ENCODE measurements at regions not wholly inside any gene's neighbourhood (a gene's known extent, or its start where the extent isn't known, plus 50 kb on each side); places are given as distances from the start of the nearest gene placed in this dataset.

- H3K4me2 ChIP-seq (ENCODE audit: control insufficient read depth, insufficient read depth), result no peak overlapping the region
- SMC1A ChIA-PET (ENCODE audit: uncharacterized antibody, unreplicated experiment), result no interaction called here
- no peaks in the 10 kb centered on the region for H3K36me3 ChIP-seq (ENCODE audit: control insufficient read depth in 2 of 2, insufficient read depth in 2 of 2, low read length in 1 of 2)
- H3K9ac ChIP-seq (ENCODE audit: control insufficient read depth, insufficient read depth, low read length), result no peak overlapping the region
- H3K4me3 ChIP-seq, result no peak overlapping the region
- RAD21 ChIA-PET (ENCODE audit: unreplicated experiment), result no interaction called here
- no peaks in the 10 kb centered on the region for H3K9me3 ChIP-seq (replicated peaks; ENCODE audit: control insufficient read depth, insufficient read depth, low read length)
- no peaks in the 10 kb centered on the region for H3K4me1 ChIP-seq (ENCODE audit: control insufficient read depth, insufficient read depth, low read length)
- no peak overlapping the region for H3K27ac ChIP-seq (ENCODE audit: control insufficient read depth, insufficient read depth)
- no peak overlapping the region for H2AFZ ChIP-seq (ENCODE audit: control insufficient read depth, low read depth, low read length)
- in situ Hi-C loops (cut with MboI), result no loop called here
- FAIRE-seq (no peak), DNase-seq (ENCODE audit: low read depth, low spot score) (no peak), ATAC-seq (no peak)
- intact Hi-C loops (cut with micrococcal nuclease; ENCODE audit: unreplicated experiment), result no loop called here
- H3K79me2 ChIP-seq (ENCODE audit: control insufficient read depth, insufficient read depth, low read length), result no peaks in the 10 kb centered on the region
- CTCF ChIA-PET, result no interaction called here
- H3K27me3 ChIP-seq (replicated peaks in 1 of 2; ENCODE audit: control insufficient read depth in 2 of 2, insufficient read depth in 2 of 2, low read length in 1 of 2), result no peaks in the 10 kb centered on the region; a peak in 1 of 4 replicates
- TF ChIP-seq STAT1 (conservative IDR thresholded peaks at IDR 0.05) (no peak), RFX5 (IDR thresholded peaks at IDR 0.05; ENCODE audit: low read depth, low read length) (no peak), NR2C1 (IDR thresholded peaks at IDR 0.05) (no peak), NFYB (IDR thresholded peaks at IDR 0.05; ENCODE audit: insufficient read depth, low read depth, low read length) (no peak), KDM1A (IDR thresholded peaks at IDR 0.05; ENCODE audit: borderline replicate concordance) (no peak), MEF2B (IDR thresholded peaks at IDR 0.05; ENCODE audit: partially characterized antibody, poor library complexity, severe bottlenecking) (no peak), GATAD2B (conservative IDR thresholded peaks at IDR 0.05; ENCODE audit: low read depth) (no peak), SPI1 (IDR thresholded peaks at IDR 0.05; ENCODE audit: borderline replicate concordance, insufficient read depth, low read depth, low read length) (no peak)
- H4K20me1 ChIP-seq (ENCODE audit: control insufficient read depth, insufficient read depth), result no peaks in the 10 kb centered on the region
- POLR2A ChIA-PET, result no interaction called here
- WGBS (ENCODE audit: insufficient coverage, insufficient replicate concordance, low lambda C conversion rate, missing lambda C conversion rate), result 36% methylated on average over 3 of the region's 3 CpGs
- no TSS peak for BruUV-seq (replicated peaks)
These were observed 295.2 kb upstream of the SNX7 start for GRCh38 chr1:98366343-98366742.

- Histone ChIP-seq H3K79me2 (ENCODE audit: control insufficient read depth, insufficient read depth, low read length) (no peaks in the 10 kb centered on the region), H3K27me3 (replicated peaks in 1 of 2; ENCODE audit: control insufficient read depth in 2 of 2, insufficient read depth in 2 of 2, low read length in 1 of 2) (no peaks in the 10 kb centered on the region; a peak in 1 of 4 replicates), H4K20me1 (ENCODE audit: control insufficient read depth, insufficient read depth) (no peaks in the 10 kb centered on the region), H3K4me2 (ENCODE audit: control insufficient read depth, insufficient read depth) (no peak overlapping the region), H3K4me1 (ENCODE audit: control insufficient read depth, insufficient read depth, low read length) (no peaks in the 10 kb centered on the region), H3K36me3 (ENCODE audit: control insufficient read depth in 2 of 2, insufficient read depth in 2 of 2, low read length in 1 of 2) (no peaks in the 10 kb centered on the region), H3K4me3 (no peak overlapping the region), H3K9ac (ENCODE audit: control insufficient read depth, insufficient read depth, low read length) (no peak overlapping the region), H2AFZ (ENCODE audit: control insufficient read depth, low read depth, low read length) (no peak overlapping the region), H3K27ac (ENCODE audit: control insufficient read depth, insufficient read depth) (no peak overlapping the region), H3K9me3 (replicated peaks; ENCODE audit: control insufficient read depth, insufficient read depth, low read length) (no peaks in the 10 kb centered on the region)
- POLR2A ChIA-PET, result no interaction called here
- DNase-seq (ENCODE audit: low read depth, low spot score) (no peak), ATAC-seq (no peak), FAIRE-seq (no peak)
- no TSS peak for BruUV-seq (replicated peaks)
- CTCF ChIA-PET, result no interaction called here
- SMC1A ChIA-PET (ENCODE audit: uncharacterized antibody, unreplicated experiment), result no interaction called here
- 5% methylated on average over 1 of the region's 1 CpG for WGBS (ENCODE audit: insufficient coverage, insufficient replicate concordance, low lambda C conversion rate, missing lambda C conversion rate)
- intact Hi-C loops (cut with micrococcal nuclease; ENCODE audit: unreplicated experiment) (no loop called here), in situ Hi-C loops (cut with MboI) (no loop called here)
- RAD21 ChIA-PET (ENCODE audit: unreplicated experiment), result no interaction called here
- no peak for TF ChIP-seq MXI1 (IDR thresholded peaks at IDR 0.05; ENCODE audit: low read depth, low read length)
- no peak for TF ChIP-seq HCFC1 (IDR thresholded peaks at IDR 0.05; ENCODE audit: low read length)
- TF ChIP-seq MEF2A (IDR thresholded peaks at IDR 0.05; ENCODE audit: insufficient read depth, low read depth, low read length), result no peak
- TF ChIP-seq, protein P1, sequence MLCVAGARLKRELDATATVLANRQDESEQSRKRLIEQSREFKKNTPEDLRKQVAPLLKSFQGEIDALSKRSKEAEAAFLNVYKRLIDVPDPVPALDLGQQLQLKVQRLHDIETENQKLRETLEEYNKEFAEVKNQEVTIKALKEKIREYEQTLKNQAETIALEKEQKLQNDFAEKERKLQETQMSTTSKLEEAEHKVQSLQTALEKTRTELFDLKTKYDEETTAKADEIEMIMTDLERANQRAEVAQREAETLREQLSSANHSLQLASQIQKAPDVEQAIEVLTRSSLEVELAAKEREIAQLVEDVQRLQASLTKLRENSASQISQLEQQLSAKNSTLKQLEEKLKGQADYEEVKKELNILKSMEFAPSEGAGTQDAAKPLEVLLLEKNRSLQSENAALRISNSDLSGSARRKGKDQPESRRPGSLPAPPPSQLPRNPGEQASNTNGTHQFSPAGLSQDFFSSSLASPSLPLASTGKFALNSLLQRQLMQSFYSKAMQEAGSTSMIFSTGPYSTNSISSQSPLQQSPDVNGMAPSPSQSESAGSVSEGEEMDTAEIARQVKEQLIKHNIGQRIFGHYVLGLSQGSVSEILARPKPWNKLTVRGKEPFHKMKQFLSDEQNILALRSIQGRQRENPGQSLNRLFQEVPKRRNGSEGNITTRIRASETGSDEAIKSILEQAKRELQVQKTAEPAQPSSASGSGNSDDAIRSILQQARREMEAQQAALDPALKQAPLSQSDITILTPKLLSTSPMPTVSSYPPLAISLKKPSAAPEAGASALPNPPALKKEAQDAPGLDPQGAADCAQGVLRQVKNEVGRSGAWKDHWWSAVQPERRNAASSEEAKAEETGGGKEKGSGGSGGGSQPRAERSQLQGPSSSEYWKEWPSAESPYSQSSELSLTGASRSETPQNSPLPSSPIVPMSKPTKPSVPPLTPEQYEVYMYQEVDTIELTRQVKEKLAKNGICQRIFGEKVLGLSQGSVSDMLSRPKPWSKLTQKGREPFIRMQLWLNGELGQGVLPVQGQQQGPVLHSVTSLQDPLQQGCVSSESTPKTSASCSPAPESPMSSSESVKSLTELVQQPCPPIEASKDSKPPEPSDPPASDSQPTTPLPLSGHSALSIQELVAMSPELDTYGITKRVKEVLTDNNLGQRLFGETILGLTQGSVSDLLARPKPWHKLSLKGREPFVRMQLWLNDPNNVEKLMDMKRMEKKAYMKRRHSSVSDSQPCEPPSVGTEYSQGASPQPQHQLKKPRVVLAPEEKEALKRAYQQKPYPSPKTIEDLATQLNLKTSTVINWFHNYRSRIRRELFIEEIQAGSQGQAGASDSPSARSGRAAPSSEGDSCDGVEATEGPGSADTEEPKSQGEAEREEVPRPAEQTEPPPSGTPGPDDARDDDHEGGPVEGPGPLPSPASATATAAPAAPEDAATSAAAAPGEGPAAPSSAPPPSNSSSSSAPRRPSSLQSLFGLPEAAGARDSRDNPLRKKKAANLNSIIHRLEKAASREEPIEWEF (IDR thresholded peaks at IDR 0.05; ENCODE audit: insufficient replicate concordance, low read depth, low read length), result no peak
- no peak for TF ChIP-seq NRF1 (conservative IDR thresholded peaks at IDR 0.05; ENCODE audit: low read depth, low read length)
- no peak for TF ChIP-seq ZBED1 (IDR thresholded peaks at IDR 0.05; ENCODE audit: borderline replicate concordance)
- no peak for TF ChIP-seq PAX5 (IDR thresholded peaks at IDR 0.05; ENCODE audit: borderline replicate concordance, low read depth, low read length)
- TF ChIP-seq TARDBP (IDR thresholded peaks at IDR 0.05; ENCODE audit: borderline replicate concordance), result no peak
These were observed 297.0 kb upstream of the SNX7 start for GRCh38 chr1:98364544-98364943.

All from GM12878 (cell line).